ENCODE measurements at regions not wholly inside any gene's neighbourhood (a gene's known extent, or its start where the extent isn't known, plus 50 kb on each side); places are given as distances from the start of the nearest gene placed in this dataset.

GRCh38 chr10:120182431-120182830, 274.6 kb upstream of the PLPP4 start:
- TF ChIP-seq CTCF (IDR thresholded peaks at IDR 0.05), result no peak
- no peak for TF ChIP-seq EZH2 (IDR thresholded peaks at IDR 0.05)
- TF ChIP-seq EZH2phosphoT487 (IDR thresholded peaks at IDR 0.05), result no peak

All from neural progenitor cell (in vitro differentiated cells).